22Rv1 (cell line): ENCODE measurements at regions not wholly inside any gene's neighbourhood (a gene's known extent, or its start where the extent isn't known, plus 50 kb on each side); places are given as distances from the start of the nearest gene placed in this dataset.

Experiments
- H3K27ac ChIP-seq: fragments of 450-650 bp; 2 replicates; pipeline ENCODE4 v1.5.1; 2017
- CTCF ChIP-seq: fragments of 450-650 bp; IDR thresholded peaks from 2 replicates; pipeline ENCODE4 v1.5.1; 2017; ENCODE audit warnings: mild to moderate bottlenecking
- ZFX ChIP-seq: fragments of 450-650 bp; IDR thresholded peaks from 2 replicates; pipeline ENCODE4 v1.6.1; 2017; ENCODE audit warnings: antibody characterized with exemption, borderline replicate concordance

DNA sequence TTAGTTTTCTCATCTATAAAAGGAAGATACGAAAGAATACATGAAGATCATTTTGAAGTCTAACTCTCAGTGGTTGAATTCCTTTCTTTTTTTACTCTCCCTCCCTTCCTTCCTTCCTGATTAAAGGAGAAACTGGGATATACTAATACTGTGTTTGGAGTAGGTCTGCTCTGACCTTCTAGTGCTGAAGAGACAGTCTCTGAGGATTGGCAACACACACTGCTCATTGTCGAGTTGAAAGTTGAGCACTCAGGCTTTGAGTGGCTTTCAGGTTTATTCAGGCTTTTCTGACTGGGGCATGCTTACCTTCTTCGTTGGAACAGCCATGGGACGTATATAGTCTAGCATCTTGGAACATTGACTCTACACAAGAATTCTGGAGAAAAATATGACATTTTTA lies 86.9 kb upstream of the RPS23 start:
- H3K27ac ChIP-seq: no peak overlapping the region
- no peak for TF ChIP-seq ZFX
- no peak for TF ChIP-seq CTCF

DNA sequence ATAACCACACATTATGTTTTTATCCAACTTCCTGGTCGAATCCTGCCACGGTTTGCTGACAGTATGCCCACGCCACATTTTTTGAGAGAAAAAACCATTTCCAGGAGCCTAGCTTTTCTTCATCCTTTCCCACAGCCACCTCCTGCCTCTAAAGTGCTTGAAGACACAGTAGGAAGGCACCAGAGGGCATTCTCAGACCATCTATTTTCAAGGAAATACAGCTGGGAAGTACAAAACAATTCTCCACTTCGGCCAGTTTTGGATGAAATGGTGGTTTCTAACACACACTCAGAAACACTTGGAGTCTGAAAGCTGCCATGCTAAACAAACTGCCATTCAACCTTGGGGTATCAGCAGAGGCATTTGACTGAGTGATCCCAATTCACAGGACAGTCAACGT lies 86.3 kb upstream of the RPS23 start:
- TF ChIP-seq CTCF (peak; percentile 17; the same call in 1 of the 2 replicates), ZFX (no peak)
- no peak overlapping the region for H3K27ac ChIP-seq

DNA sequence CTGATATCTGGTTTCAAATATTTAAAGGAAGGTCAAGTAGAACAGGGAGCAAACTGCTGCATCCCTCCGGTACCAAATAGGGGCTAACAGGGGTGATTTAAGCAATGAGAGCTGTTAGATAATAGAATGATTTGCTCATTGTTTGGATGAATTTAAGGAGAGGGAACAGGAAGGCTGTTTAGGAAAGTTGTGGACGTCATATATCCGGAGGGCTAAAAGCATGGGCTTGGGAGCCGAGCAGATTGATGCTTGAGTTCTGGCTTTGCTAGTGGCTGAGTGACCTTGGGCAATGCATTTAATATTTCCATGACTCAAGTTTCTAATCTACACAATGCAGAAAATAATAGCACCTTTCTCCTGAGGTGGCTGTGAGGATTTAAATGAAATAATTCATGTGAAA lies 85.4 kb upstream of the RPS23 start:
- TF ChIP-seq ZFX: no peak
- no peak for TF ChIP-seq CTCF
- no peak overlapping the region for H3K27ac ChIP-seq

DNA sequence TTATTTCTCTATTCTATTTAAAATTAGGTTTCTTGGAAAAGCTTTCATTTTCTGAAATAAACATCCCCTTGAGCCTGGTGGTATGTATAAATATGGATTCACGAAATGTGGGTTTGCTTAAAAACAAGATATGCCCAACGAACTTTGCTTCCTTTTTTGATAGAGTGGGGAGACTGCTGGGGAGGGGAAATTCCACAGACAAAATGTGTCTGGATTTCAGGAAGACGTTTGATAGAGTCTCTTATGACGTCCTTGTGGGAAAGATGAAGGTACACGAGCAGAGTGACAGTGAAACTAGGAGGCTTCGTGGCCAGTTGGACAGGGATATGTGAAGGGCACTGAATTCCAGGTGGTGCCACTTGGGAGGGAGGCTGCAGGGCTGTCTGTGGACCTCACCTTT lies 84.5 kb upstream of the RPS23 start:
- TF ChIP-seq ZFX (no peak), CTCF (no peak)
- H3K27ac ChIP-seq: no peak overlapping the region

GRCh38 chr5:82360022-82360421 lies 81.9 kb upstream of the RPS23 start:
- no peak for TF ChIP-seq ZFX
- TF ChIP-seq CTCF: no peak
- no peak overlapping the region for H3K27ac ChIP-seq

DNA sequence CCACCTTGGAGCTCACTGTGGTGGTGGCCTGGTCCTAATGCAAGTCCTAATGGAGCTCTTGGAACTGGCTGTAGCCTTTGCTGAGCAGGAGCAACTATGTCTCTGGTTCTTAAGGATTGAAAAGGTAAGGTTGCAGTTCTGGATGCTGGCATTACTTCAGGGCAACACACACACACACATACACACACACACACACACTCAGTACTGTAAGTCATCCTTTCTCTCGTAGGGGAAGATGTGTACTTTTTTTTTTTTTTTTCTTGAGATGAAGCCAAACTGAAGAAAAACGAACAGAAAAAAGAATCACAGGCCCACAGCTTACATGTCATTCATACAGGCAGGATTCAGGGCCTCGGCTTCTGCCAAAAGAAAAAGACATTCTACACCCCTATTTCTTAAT lies 81.1 kb upstream of the RPS23 start:
- H3K27ac ChIP-seq: no peak overlapping the region
- TF ChIP-seq ZFX (no peak), CTCF (no peak)

- no peak overlapping the region for H3K27ac ChIP-seq
- TF ChIP-seq ZFX: no peak
- no peak for TF ChIP-seq CTCF
Observed at GRCh38 chr5:82358457-82358856, 80.3 kb upstream of the RPS23 start.
